SH-SY5Y (cell line): ENCODE measurements at regions not wholly inside any gene's neighbourhood (a gene's known extent, or its start where the extent isn't known, plus 50 kb on each side); places are given as distances from the start of the nearest gene placed in this dataset.

ENCODE experiments used
- GATA2 ChIP-seq: IDR thresholded peaks from 2 replicates; pipeline ENCODE4 v1.6.1; 2011; ENCODE audit warnings: mild to moderate bottlenecking, low read depth, low read length
- GATA3 ChIP-seq: IDR thresholded peaks from 2 replicates; pipeline ENCODE4 v1.6.1; 2011; ENCODE audit warnings: low read depth, mild to moderate bottlenecking, low read length, moderate library complexity

GRCh38 chr1:34639701-34640100, 115.1 kb upstream of the GJB5 start:
- TF ChIP-seq GATA3 (no peak), GATA2 (no peak)
